Adrenal gland (tissue), 9 donors: ENCODE measurements at regions not wholly inside any gene's neighbourhood (a gene's known extent, or its start where the extent isn't known, plus 50 kb on each side); places are given as distances from the start of the nearest gene placed in this dataset.

Experiments
- DNase-seq, 7 donors: peaks; one replicate each; pipeline ENCODE4 v3.0.0-alpha.2; 2019 to 2020
- H3K27ac ChIP-seq, 5 donors: fragments of 200-600 bp; sonication (generic) in 4 of 5; 1 replicate in 3 of 5; 2 replicates in 2 of 5; pipeline versions ENCODE4 v1.5.1 to v1.8.0; 2016 to 2020; ENCODE audit warnings: mild to moderate bottlenecking in 1 of 5
- H3K27me3 ChIP-seq: fragments of 200-600 bp; 2 replicates; pipeline ENCODE4 v1.8.0; 2021
- H3K36me3 ChIP-seq, 2 donors: fragments of 200-600 bp; replicated peaks in 1 of 2; 1 replicate in 1 of 2; 2 replicates in 1 of 2; pipeline versions ENCODE4 v1.5.1 to v1.8.0; 2018 to 2022
- H3K4me1 ChIP-seq, 2 donors: fragments of 200-600 bp; replicated peaks in 1 of 2; 1 replicate in 1 of 2; 2 replicates in 1 of 2; pipeline versions ENCODE4 v1.5.1 to v1.8.0; 2018 to 2021
- H3K4me3 ChIP-seq, 4 donors: fragments of 200-600 bp; sonication (generic) in 3 of 4; one replicate each; pipeline ENCODE4 v1.5.1; 2016 to 2018
- H3K9me3 ChIP-seq, 3 donors: fragments of 200-600 bp; sonication (generic) in 1 of 3; replicated peaks in 1 of 3; 1 replicate in 2 of 3; 2 replicates in 1 of 3; pipeline versions ENCODE4 v1.5.1 to v1.8.0; 2016 to 2021
- POLR2A ChIP-seq, 2 donors: fragments of 450-650 bp; IDR thresholded peaks; one replicate each; pipeline ENCODE4 v1.6.1; 2017; ENCODE audit warnings: antibody characterized with exemption in 2 of 2, mild to moderate bottlenecking in 2 of 2, moderate library complexity in 1 of 2
- WGBS, 4 donors: extraction: QIAGEN DNeasy Blood & Tissue Kit in 2 of 4; methylation state at CpG; one replicate each; pipeline versions ENCODE4 v1.1.5 to v1.1.7; 2013 to 2017; 5-methylcytosine and 5-hydroxymethylcytosine counted together
- intact Hi-C, 2 donors: fragments of 100-400 bp; cut with DNase I; formaldehyde crosslinking; loops; one replicate each; pipeline versions ENCODE4 v1.14.1 to v1.15.0; 2022 to 2023
- TF ChIP-seq, protein P1 (sequence below), 6 experiments: fragments of 450-650 bp in 4 of 6; fragments of 200-600 bp in 2 of 6; sonication (generic) in 1 of 6; IDR thresholded peaks; 1 replicate in 5 of 6; 2 replicates in 1 of 6; pipeline versions ENCODE4 v1.5.1 to v1.8.0; 2016 to 2021; ENCODE audit warnings: antibody characterized with exemption in 6 of 6, mild to moderate bottlenecking in 2 of 6, moderate library complexity in 1 of 6
- donor health status: healthy with polysubstance abuse.
- donor health status: Bipolar disorder and iron deficiency.
- donor health status: DM: yes; HTN: yes; CAD: no.
- donor health status: DM: no; HTN: no; CAD: no.
- donor health status: DM: no; HTN: no; CAD: no.

DNA sequence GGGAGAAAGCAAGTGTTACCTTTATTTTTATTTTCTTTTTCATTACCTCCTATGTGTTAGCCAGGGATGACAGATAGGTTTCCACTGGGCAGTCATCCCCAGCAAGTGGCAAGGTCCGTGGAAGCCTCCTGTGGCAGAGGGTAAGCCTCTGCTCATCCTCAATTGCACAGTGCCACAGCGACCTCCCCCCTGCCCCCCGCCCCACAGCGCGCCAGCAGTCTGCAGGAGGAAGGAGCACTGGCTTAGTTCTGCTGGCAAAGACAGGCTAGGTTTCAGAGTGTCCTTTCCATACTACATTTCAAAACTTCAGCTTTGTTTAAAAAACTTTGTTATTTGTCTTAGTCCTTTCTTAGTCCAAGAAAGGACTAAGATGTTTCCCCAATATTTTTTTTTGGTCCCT lies 194.7 kb downstream of the EXOC5 start:
- Histone ChIP-seq H3K27me3 (peaks cover 3% of the 10 kb centered on the region), H3K4me1 (no peaks in the 10 kb centered on the region), H3K27ac (no peak overlapping the region), H3K9me3 (no peaks in the 10 kb centered on the region), H3K4me3 (no peak overlapping the region), H3K36me3 (no peaks in the 10 kb centered on the region)
- DNase-seq = no peak
- WGBS, 4 donors = 53 to 69% (median 58%) methylated on average over 5 of the region's 5 CpGs
- TF ChIP-seq, protein P1, sequence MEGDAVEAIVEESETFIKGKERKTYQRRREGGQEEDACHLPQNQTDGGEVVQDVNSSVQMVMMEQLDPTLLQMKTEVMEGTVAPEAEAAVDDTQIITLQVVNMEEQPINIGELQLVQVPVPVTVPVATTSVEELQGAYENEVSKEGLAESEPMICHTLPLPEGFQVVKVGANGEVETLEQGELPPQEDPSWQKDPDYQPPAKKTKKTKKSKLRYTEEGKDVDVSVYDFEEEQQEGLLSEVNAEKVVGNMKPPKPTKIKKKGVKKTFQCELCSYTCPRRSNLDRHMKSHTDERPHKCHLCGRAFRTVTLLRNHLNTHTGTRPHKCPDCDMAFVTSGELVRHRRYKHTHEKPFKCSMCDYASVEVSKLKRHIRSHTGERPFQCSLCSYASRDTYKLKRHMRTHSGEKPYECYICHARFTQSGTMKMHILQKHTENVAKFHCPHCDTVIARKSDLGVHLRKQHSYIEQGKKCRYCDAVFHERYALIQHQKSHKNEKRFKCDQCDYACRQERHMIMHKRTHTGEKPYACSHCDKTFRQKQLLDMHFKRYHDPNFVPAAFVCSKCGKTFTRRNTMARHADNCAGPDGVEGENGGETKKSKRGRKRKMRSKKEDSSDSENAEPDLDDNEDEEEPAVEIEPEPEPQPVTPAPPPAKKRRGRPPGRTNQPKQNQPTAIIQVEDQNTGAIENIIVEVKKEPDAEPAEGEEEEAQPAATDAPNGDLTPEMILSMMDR (IDR thresholded peaks at IDR 0.05) = no peak
- TF ChIP-seq POLR2A (IDR thresholded peaks at IDR 0.05) = no peak
- intact Hi-C loops = no loop called here

DNA sequence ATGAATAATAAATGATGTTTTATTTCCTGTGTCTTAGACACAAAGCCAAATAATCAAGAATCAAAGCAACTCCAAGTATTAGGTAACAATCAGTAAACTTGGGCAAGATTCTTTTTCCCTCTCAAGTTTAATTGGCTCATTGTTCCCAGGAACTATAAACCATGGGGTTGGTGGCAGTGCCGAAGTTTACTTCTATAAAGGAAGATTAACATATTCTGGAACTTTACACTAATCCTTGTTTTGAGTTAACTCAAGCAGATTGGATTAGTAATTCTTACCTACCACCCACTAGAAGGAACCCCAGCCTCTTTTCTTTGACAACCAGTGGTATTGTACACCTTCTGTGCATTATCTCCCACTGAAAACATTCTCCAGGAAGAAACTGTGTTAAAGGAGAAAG lies 197.1 kb downstream of the EXOC5 start:
- TF ChIP-seq, protein P1 (IDR thresholded peaks at IDR 0.05) = no peak
- no peak for TF ChIP-seq POLR2A (IDR thresholded peaks at IDR 0.05)
- Histone ChIP-seq H3K4me1 (no peaks in the 10 kb centered on the region), H3K9me3 (no peaks in the 10 kb centered on the region), H3K27me3 (peaks cover 7% of the 10 kb centered on the region), H3K36me3 (no peaks in the 10 kb centered on the region), H3K4me3 (no peak overlapping the region), H3K27ac (no peak overlapping the region)
- WGBS, 4 donors = 77 to 94% (median 82%) methylated on average over 1 of the region's 1 CpG
- no peak for DNase-seq
- intact Hi-C loops = no loop called here

DNA sequence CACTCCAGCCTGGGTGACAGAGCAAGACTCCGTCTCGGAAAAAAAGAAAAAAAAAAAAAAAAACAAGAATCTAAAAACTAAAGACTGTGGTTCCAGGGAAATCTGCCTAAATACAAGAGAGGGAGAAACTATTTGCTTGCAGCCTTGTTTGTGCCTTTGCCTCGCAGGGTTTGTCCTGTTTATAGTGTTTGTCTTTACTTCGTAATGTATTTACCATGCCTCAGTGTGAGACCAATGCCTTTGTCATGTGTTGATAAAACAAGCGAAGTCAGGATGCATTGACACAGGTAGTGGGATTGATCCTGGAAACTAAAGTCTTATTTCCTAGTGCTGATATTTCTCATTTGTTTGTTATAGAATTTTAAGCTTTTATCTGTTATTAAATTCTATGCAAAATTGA lies 199.0 kb downstream of the EXOC5 start:
- Histone ChIP-seq H3K27ac (no peak overlapping the region), H3K4me3 (no peak overlapping the region), H3K36me3 (no peaks in the 10 kb centered on the region), H3K27me3 (peaks cover 6% of the 10 kb centered on the region), H3K4me1 (no peaks in the 10 kb centered on the region), H3K9me3 (no peaks in the 10 kb centered on the region)
- no peak for DNase-seq
- no peak for TF ChIP-seq POLR2A (IDR thresholded peaks at IDR 0.05)
- TF ChIP-seq, protein P1 (IDR thresholded peaks at IDR 0.05) = no peak
- intact Hi-C loops = no loop called here
- WGBS, 4 donors = 72 to 79% (median 78%) methylated on average over 5 of the region's 5 CpGs

DNA sequence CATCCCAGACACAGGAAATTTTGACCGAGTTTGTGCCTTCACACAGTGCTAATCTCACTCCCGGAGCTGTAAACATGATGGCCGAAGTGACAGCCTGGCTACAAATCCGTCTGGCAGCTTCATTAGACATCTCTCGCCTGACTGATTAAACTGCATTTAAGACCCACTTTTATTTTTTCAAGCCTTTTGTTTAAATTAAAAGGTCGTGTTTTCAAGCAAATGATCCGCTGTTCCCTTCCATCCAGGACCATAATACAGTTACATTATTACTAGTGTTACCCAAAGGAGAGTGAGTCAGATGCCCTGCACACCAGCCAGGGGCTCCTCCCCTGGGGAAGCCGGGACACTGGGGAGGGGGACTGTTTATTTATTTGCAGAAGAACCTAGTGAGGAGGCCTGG lies 200.2 kb downstream of the EXOC5 start:
- Histone ChIP-seq H3K27me3 (peaks cover 4% of the 10 kb centered on the region), H3K36me3 (no peaks in the 10 kb centered on the region), H3K4me1 (no peaks in the 10 kb centered on the region), H3K4me3 (no peak overlapping the region), H3K9me3 (no peaks in the 10 kb centered on the region), H3K27ac (no peak overlapping the region)
- WGBS, 4 donors = 26 to 40% (median 38%) methylated on average over 8 of the region's 8 CpGs
- no peak for DNase-seq
- intact Hi-C loops = no loop called here
- TF ChIP-seq, protein P1 (IDR thresholded peaks at IDR 0.05) = no peak
- no peak for TF ChIP-seq POLR2A (IDR thresholded peaks at IDR 0.05)
